Activated CD8-positive, alpha-beta memory T cell treated with anti-CD3 and anti-CD28 coated beads for 48 hours (primary cell): ENCODE measurements at regions not wholly inside any gene's neighbourhood (a gene's known extent, or its start where the extent isn't known, plus 50 kb on each side); places are given as distances from the start of the nearest gene placed in this dataset.
"Not testable (repeated sequence)": the region's sequence is repeated elsewhere in the genome, so short reads cannot be mapped to it uniquely, and the experiment has no call there.

Experiments
- DNase-seq, 3 experiments: peaks; one replicate each; pipeline ENCODE4 v3.0.0-alpha.2; 2020; ENCODE audit warnings: low read depth in 2 of 3, low spot score in 2 of 3

DNA sequence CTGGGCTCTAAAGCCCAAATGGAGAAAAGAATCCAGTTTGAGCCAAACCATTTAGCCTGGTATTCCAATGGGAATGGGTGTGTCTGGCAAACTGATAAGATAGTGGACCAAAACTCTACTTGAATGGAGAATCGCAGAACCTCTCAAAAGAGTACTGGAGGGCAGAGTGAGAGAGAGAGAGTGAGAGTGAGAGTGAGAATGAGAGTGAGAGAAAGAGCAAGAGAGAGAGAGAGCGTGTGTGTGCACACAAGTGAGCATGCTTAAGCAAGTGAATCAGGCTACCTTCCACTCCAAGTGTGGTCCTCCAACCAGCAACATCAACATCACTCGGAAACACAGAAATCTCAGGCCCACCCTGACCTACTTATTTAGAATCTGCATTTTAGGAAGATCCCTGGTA lies 58.8 kb downstream of the UQCRFS1 start:
- no peak for DNase-seq

DNA sequence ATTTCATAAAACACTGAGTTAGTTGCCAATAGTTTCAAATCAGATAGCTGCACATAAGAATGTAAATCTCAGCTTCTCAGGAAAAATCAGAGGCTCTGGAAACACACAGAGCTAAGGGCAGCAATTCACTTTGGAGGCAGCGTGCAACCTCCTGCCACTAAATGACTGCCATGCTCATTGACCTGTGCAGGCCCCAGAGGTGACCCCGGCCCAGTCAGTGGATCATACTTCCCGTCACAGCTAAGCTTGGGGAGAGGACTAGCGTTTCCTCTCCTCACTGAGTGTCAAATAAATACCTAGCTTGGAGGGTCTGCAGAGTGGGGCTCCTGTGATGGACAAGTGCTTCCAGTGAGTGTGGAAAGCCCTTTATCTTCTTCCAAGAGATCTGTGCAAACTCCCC lies 67.2 kb downstream of the UQCRFS1 start:
- DNase-seq: no peak

DNA sequence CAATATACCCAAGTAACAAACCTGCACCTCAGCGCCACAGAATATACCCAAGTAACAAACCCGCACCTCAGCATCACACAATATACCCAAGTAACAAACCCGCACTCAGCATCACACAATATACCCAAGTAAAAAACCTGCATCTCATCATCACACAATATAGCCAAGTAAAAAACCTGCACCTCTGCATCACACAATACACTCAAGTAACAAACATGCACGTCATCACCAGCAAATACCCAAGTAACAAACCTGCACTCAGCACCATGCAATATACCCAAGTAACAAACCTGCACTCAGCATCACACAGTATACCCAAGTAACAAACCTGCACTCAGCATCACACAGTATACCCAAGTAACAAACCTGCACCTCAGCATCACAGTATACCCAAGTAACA lies 69.8 kb downstream of the UQCRFS1 start:
- no peak for DNase-seq

DNA sequence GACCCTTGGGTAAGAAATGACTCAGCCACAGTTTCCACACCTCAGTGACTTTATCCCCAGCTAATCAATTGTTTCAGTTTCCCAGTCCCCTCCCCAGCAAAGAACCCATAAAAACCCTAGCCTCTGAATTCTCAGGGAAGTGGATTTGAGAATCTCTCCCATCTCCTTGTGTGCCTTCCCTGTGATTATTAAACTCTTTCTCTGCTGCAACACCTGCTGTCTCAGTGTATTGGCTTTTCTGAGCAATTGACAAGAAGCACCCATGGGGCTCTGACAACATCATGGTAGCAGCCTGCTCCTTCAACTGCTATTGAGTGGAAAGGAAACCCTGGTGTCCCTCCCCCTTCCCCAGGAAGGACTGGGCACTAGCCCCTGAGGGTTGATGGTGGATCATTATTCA lies 73.7 kb downstream of the UQCRFS1 start:
- no peak for DNase-seq

DNA sequence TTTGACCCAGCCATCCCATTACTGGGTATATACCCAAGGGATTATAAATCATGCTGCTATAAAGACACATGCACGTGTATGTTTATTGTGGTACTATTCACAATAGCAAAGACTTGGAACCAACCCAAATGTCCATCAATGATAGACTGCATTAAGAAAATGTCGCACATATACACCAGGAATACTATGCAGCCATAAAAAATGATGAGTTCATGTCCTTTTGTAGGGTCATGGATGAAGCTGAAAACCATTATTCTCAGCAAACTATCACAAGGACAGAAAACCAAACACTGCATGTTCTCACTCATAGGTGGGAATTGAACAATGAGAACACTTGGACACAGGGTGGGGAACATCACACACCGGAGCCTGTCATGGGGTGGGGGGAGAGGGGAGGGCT lies 74.7 kb downstream of the UQCRFS1 start:
- not testable (repeated sequence) for DNase-seq

DNA sequence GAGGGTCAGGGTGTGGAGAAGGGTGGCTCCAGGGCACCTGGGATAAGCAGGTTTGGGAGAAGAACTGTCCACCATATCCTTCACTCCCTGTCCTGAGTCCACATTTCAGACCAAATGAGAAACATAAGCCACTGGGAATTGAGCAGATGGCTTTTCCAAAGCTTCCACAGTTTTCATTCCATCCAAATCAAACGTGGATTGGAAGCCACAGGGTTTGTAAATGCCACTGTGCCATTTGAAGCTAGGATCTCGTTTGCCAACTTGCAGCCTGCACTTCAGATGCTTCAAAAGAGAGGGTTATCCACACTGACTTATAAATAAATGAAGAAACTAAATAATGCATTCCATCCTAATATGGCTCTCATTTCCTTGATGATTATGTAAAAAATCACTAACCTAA lies 81.5 kb downstream of the UQCRFS1 start:
- DNase-seq: no peak

DNA sequence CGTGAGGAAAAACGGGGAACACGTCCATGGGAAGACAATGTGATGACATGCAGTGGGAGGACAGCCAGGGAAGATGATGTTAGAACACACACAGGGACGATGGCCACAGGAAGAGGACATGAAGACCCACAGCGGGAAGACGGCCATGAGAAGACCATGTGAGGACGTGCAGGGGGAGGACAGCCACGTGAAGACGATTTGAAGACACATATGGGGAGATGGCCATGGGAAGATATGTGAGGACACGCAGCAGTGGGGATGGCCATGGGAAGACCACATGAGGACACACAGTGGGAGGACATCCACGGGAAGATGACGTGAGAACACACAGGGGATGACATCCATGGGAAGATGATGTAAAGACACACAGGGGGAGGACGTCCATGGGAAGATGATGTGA lies 83.8 kb downstream of the UQCRFS1 start:
- no peak for DNase-seq

DNA sequence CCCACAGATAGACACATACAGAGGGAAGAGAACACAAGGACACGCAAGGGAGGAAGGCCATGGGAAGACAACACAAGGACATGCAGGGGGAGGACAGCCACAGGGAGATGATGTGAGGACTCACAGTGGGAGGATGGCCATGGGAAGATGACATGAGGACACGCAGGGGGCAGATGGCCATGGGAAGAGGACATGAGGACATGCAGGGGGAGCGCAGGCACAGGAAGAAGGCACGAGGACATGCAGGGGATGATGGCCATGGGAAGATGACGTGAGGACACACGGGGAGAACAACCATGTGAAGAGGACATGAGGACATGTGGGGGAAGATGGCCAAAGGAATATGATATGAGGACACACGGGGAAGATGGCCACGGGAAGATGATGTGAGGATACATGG lies 84.7 kb downstream of the UQCRFS1 start:
- DNase-seq: no peak

DNA sequence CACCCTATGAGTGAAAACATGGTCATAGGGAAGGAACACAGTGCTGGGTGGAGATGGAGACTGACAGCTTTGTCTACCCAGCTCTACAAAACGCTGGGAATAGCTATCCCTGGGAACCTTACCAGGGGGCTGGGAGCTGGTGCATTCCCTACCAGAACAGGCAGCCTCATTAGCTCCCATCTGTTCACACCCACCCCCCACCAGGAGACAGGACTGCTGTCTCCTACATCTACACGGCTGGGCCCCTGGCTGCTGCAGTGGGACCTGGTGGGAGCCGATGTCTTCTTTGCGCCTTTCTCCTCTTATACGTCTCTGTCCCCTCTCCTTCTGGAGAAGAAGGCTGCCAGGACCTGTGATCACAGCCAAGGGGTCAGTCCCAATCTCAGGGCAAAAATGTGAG lies 90.8 kb downstream of the UQCRFS1 start:
- no peak for DNase-seq

DNA sequence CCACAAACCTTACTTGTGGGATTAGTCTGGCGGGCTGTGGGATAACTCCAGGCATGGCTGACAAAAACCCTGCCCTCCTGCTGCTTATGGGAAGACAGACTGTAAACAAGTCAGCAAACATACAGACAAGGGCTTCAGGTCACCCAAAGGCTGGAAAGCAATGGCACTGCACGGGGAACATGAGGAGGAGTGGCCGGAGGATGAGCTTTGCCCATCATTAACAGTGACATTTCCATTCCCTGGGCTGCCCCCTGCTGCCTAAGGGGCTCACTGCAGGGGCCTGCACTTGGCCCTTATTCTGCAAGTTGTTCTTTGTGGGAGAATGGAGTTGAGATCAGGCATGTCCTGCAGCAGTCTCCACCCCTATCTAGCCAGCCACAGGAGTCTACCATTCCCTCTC lies 91.3 kb downstream of the UQCRFS1 start:
- DNase-seq: no peak

DNA sequence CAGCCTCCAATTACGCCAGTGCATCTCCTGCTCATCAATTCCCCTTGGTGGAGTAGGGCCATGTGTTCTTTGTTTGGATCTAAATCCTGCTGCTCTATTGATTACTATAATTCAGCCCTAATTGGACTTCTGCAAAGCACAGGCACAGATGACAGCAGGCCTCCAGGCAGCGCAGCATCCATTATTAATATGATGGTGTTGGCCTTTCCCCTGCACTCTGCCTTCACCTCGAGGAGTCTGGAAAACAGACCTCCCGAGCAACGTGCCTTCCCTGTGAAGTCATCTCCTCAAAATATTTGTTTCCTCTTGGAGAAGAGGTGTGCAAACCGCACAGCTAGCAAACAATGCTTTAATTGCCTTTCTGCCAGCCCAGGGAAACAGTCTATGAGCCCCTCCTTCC lies 92.5 kb downstream of the UQCRFS1 start:
- DNase-seq: no peak

DNA sequence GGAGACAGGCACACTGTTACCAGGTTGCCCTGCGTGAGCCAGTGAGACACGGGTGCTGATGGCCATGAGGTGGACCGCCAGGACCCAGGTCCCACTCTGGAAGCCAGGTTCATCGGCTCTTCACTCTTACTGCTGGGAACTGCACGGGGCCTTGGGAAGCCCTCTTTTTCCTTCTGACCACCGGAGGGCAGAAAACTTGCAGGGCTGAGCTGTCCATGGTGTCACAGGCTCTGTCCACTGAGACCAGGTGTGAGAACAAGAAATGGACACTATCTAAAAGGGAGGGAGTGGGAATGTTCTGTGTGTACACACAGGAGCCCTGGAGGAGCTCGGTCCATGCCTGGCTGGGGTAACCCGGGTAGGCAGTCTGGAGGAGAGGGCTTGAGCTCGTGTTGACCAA lies 93.4 kb downstream of the UQCRFS1 start:
- DNase-seq: no peak

DNA sequence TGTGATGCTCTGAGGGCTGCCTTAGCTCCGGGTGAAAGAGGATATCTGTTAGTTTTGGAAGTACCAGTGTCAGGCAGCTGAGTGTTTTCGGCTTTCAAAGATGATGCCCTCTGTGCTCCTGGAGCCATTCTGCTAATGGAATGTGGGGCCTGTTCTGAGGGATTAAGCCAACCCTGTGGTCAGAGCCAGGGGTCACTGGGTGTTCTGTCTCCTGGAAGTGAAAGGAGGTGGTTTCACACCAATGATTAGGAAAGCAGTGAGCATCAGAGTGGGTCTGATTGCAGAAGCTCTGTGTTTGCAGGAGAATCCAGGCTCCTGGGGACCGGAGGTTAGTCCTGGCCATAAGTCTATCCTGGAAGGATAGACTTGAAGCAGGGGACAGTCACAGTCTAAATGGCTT lies 94.6 kb downstream of the UQCRFS1 start:
- no peak for DNase-seq

DNA sequence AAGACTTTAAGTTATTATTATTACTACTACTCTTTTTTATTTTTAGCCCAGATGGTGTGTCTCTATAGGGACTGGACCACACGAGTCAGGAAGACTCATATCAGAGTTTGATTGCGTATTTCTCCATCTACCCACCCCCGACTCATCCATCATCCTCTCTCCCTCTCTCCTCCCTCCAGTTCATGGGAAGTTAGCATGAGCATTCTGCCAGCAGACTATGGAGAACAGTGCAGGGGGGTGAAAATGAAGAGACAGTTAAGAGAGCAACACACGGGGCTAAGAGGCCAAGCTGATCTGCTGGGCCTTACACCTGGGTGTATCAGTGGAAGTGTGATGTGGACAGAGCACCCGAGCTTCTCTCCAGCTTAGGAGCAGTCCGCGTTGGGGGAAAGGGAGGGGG lies 95.0 kb downstream of the UQCRFS1 start:
- no peak for DNase-seq

DNA sequence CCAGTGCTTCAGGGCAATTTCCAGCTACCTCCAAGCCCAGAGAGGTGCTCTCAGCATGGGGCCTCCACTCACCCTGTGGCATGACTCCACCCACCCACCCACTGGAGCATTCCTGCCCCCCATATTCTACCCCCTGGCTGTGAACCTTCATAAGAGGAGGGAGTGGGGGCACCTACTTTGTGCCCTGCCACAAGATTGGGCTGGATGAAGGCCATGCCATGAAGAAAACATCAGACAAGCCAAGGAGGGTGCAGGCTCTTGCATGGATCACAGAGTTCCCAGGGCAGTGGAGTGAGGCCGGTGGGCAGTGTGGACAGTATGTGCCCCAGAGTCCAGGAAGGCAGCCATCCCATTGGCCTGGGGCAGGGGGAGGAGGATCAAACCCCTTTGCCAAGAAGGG lies 97.8 kb downstream of the UQCRFS1 start:
- DNase-seq: no peak

DNA sequence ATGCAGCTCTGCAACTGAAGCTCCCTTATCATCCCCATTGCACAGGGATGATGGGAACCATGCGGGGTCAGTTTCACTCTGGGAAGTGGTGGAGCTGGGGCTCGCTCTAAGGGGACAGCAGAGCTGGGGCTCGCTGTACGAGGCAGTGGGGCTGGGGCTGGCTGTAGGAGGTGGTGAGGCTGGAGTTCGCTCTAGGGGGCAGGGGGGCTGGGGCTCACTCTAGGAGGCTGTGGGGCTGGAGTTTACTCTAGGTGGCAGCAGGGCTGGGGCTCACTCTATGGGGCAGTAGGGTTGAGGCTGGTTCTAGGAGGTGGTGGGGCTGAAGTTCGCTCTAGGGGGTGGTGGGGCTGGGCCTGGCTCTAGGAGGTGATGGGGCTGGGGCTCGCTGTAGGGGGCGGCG lies 99.1 kb downstream of the UQCRFS1 start:
- DNase-seq: no peak

DNA sequence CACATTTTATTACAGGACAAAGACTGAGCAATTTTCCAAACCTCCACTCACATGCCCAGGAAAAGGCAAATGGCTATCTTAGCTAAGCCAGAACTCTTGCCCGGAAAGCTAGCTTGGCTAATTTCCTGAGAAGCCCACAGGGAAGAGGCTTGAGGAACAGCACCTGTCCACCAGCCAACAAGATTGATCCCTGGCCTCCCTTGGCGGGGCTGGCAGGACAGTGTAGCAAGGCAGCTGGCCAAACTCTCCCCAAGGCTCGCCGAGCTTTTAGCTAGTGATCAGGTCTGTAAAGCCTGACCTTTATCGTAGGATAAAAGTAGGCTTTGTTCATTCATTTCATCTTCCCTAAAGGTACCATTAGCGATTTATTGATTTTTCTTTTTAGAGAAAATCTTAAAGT lies 101.4 kb downstream of the UQCRFS1 start:
- DNase-seq: no peak

DNA sequence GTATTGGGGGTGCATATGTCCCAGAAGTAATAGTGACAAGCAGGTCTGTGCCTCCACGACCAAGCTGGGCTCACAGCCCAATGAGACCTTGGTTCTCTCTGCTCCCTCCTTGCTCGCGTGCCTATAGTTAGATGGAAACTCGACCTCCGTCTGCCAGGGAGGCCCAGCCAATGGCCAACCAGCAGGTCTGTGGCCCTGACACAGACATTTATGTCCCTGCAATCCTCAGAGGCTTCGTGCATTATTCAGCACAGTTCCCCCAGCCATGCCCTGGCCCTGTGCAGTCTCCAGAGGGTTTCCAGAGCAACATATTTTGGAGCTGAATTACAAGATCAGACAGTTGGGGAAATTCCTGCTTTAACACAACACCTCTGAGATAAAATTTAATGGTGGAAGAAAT lies 105.1 kb downstream of the UQCRFS1 start:
- no peak for DNase-seq

DNA sequence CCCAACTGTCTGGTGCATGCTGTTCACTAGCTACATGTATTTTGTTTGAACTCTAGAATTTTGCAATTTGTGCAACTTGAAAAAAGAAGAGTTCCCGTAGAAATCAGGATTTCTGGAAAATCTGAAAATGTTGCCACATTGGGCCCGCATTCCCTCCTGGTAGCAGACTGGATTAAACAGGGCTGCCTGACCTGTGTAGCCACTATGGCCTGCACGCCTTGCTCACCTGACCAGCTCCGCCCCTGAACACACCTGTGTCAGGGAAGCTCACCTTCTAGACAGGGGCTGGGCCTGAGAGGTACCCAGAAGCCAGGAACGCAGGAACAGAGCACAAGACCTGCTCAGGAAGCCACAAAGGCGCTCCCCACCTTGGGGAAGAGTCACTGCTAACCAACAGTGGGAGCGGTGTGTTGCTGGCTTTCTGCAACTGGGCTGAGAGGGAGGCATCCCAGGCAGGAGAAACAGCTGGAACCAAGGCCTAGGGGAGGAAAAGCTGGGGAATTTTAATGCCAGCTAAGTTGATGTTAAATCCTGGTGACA lies 106.5 kb downstream of the UQCRFS1 start:
- DNase-seq: no peak

DNA sequence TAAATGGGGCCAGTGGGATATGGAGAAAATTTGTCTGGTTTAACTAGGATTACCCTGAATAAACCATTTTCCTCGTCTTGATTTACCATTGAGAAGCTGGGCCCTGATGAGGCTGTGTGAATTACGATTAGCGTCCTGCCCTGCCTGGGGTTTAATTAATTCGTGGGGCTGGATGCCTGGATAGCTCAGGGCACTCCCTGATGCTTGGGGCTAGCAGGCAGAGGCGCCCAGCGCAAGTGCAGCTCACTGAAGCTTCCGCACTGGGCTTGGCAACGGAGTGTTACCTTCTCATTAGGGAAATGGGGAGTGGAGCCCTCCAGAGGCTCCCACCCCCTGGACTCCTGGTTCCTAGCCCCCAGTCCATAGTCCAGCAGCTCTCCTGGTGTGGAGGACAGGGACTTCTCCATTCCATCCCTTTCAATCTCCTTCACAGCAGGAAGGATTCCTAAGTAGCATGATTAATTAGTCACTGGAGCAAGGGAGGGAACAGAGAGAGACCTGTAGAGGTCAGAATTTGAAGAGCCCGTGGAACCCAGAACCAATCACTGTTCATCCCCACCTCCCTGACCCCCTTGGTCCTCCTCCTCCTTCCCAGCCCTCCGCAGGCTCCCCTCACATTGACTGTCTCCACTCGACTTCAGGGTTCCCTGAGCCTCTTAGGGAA lies 107.2 kb downstream of the UQCRFS1 start:
- DNase-seq: no peak

DNA sequence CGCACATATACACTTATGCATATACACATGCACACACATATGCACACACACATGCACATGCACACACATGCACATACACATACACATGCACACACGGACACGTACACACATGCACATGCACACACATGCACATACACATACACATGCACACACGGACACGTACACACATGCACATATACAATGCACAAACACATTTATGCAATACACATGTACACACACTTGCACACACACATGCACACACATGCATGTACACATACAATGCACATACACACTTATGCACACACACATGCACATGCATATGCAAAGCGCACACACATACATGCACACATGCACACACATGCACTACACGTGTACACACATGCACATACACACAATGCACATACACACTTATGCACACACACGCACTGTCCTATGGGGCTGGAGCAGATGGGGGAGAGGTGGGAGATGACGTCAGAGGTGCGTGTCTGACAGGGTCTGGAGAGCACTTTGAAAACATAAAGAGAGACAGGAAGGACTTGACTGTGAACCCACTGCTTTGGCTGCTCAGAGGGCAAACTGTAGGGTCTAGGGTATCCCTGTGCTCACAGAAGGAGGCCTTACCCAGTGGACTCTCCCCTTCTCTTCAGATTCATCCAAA lies 108.2 kb downstream of the UQCRFS1 start:
- no peak for DNase-seq

DNA sequence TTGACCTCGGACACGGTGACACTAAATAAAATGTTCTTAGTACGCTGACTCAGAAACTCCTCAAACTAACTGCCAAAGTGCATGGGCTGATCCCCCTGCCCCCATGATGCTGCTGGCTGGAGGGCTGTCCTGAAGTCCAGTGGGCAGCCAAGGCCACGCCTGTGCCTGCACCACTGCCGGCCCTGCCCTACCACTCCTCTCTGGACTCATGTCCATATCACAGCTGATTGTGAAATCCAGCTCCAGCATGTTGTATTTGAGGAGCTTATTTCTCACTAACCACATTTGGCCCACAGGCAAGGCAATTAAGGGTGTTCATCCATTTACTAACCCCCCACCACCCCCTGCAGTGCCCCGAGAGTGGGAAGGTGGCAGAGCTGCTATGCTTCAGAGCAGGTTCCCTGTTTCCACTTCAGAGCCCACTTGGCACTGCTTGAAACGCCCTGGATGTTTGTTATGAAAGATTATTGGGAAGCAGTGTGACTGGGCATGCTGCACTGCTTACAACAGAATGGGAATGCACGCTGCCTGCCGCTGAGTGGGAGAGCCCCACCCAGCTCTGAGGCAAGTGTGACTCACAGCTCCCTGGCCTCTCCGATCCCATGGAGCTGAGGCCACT lies 114.0 kb downstream of the UQCRFS1 start:
- no peak for DNase-seq

DNA sequence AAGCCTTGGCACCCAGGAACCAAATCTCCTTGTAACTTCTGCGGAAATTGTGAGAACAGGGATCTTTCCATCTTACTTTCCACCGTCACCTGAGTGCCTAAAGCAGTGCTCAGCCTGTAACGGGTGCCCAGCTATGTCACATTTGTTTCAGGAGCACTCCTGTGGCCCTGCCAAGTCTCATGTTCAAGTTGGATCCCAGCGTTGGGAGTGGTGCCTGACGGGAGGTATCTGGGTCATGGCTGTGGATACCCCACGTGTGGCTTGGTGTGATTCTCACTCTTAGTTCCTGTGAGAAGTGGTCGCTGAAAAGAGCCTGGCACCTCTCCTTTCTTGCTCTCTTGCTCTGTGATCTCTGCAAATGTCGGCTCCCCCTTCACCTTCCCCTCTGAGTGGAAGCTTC lies 114.9 kb downstream of the UQCRFS1 start:
- DNase-seq: no peak
